Endothelial cell of umbilical vein (primary cell): ENCODE measurements at regions not wholly inside any gene's neighbourhood (a gene's known extent, or its start where the extent isn't known, plus 50 kb on each side); places are given as distances from the start of the nearest gene placed in this dataset.

Experiments
- BruUV-seq: library from RNA; stranded (reverse); fragments of 400-500 nt; replicated peaks from 2 replicates; lab custom pipeline; 2021; lab: Mats Ljungman, UMichigan
- CTCF ChIA-PET: fragments of 300-600, 350-600 bp; sonication (Branson Sonifier 250); formaldehyde crosslinking; loops from one replicate; lab custom pipeline; 2021; ENCODE audit warnings: antibody characterized with exemption, inconsistent platforms; lab: Charles Lee
- POLR2A ChIA-PET: fragments of 300-600, 350-600 bp; sonication (Branson Sonifier 250); formaldehyde crosslinking; loops from one replicate; lab custom pipeline; 2021; ENCODE audit warnings: antibody characterized with exemption, inconsistent platforms; lab: Charles Lee
- DNase-seq: peaks from one replicate; pipeline ENCODE4 v3.0.0-alpha.2; 2011; ENCODE audit warnings: low read depth, low spot score
- FAIRE-seq: peaks from 2 replicates; lab custom pipeline; 2011; peaks lifted over from hg19 to GRCh38; lab: Jason Lieb, UNC
- H2AFZ ChIP-seq: 2 replicates; pipeline ENCODE4 v1.6.0; 2012; ENCODE audit warnings: low read depth, low read length, control low read depth, inconsistent platforms
- H3K27ac ChIP-seq: 2 replicates; pipeline ENCODE4 v1.5.1; 2011; ENCODE audit warnings: low read depth, mild to moderate bottlenecking, control low read depth, low read length, moderate library complexity; ENCODE audit not compliant: insufficient read depth
- H3K27me3 ChIP-seq, 2 experiments: 2 replicates each; pipeline versions ENCODE4 v1.6.0 to v1.6.1; 2011; ENCODE audit warnings: low read length in 2 of 2, mixed read lengths in 1 of 2; ENCODE audit not compliant: control insufficient read depth in 2 of 2, insufficient read depth in 2 of 2
- H3K36me3 ChIP-seq, 2 experiments: 2 replicates in 1 of 2; 3 replicates in 1 of 2; pipeline ENCODE4 v1.5.1; 2011; ENCODE audit warnings: low read length in 2 of 2, mild to moderate bottlenecking in 1 of 2, moderate library complexity in 1 of 2; ENCODE audit not compliant: control insufficient read depth in 2 of 2, insufficient read depth in 2 of 2; ENCODE audit errors: extremely low read depth in 1 of 2
- H3K4me1 ChIP-seq: 3 replicates; pipeline ENCODE4 v1.5.1; 2011; ENCODE audit warnings: mild to moderate bottlenecking, low read length; ENCODE audit not compliant: control insufficient read depth, insufficient read depth; ENCODE audit errors: extremely low read depth
- H3K4me2 ChIP-seq: 2 replicates; pipeline ENCODE4 v1.6.1; 2011; ENCODE audit warnings: low read length, control low read depth, mixed read lengths; ENCODE audit not compliant: insufficient read depth
- H3K4me3 ChIP-seq, 3 experiments: fragments of 200-600 bp in 1 of 3; sonication (generic), shearing (Covaris generic) in 1 of 3; replicated peaks in 1 of 3; 2 replicates each; pipeline ENCODE4 v1.5.1; 2011 to 2016; ENCODE audit warnings: control low read depth in 3 of 3, low read length in 3 of 3, mild to moderate bottlenecking in 2 of 3, inconsistent platforms in 1 of 3, low read depth in 1 of 3, moderate library complexity in 1 of 3; ENCODE audit not compliant: insufficient read depth in 1 of 3
- H3K79me2 ChIP-seq: 2 replicates; pipeline ENCODE4 v1.6.0; 2012; ENCODE audit warnings: low read length, inconsistent platforms; ENCODE audit not compliant: control insufficient read depth, insufficient read depth
- H3K9ac ChIP-seq: replicated peaks from 2 replicates; pipeline ENCODE3; 2011; ENCODE audit warnings: low read length, control low read depth; ENCODE audit not compliant: insufficient read depth; ENCODE audit errors: extremely low read depth
- H3K9me1 ChIP-seq: replicated peaks from 3 replicates; pipeline ENCODE4 v1.6.0; 2011; ENCODE audit warnings: mild to moderate bottlenecking, low read length; ENCODE audit not compliant: control insufficient read depth, insufficient read depth; ENCODE audit errors: extremely low read depth
- H3K9me3 ChIP-seq: replicated peaks from 2 replicates; pipeline ENCODE4 v1.5.1; 2012; ENCODE audit warnings: low read length, inconsistent platforms; ENCODE audit not compliant: control insufficient read depth, insufficient read depth
- H4K20me1 ChIP-seq: replicated peaks from 2 replicates; pipeline ENCODE3; 2011; ENCODE audit warnings: mild to moderate bottlenecking, low read length; ENCODE audit not compliant: control insufficient read depth, insufficient read depth; ENCODE audit errors: extremely low read depth
- EZH2 ChIP-seq: IDR thresholded peaks from 2 replicates; pipeline ENCODE4 v1.6.1; 2012; ENCODE audit warnings: borderline replicate concordance, low read depth, mild to moderate bottlenecking, moderate library complexity, low read length, inconsistent platforms; ENCODE audit not compliant: severe bottlenecking
- FOS ChIP-seq: IDR thresholded peaks from 2 replicates; pipeline ENCODE4 v1.6.1; 2011; ENCODE audit warnings: mild to moderate bottlenecking, low read length, moderate library complexity, borderline replicate concordance; ENCODE audit not compliant: insufficient read depth
- GATA2 ChIP-seq: IDR thresholded peaks from 2 replicates; pipeline ENCODE4 v1.7.0; 2011; ENCODE audit warnings: low read depth, mild to moderate bottlenecking, moderate library complexity, mixed read lengths, low read length; ENCODE audit not compliant: insufficient read length, insufficient read depth
- JUN ChIP-seq: IDR thresholded peaks from 2 replicates; pipeline ENCODE4 v1.6.1; 2011; ENCODE audit warnings: borderline replicate concordance, low read depth; ENCODE audit not compliant: insufficient read length, insufficient read depth
- MAX ChIP-seq: IDR thresholded peaks from 2 replicates; pipeline ENCODE4 v1.6.1; 2011; ENCODE audit not compliant: insufficient read depth, insufficient read length
- MYC ChIP-seq: IDR thresholded peaks from one replicate; pipeline ENCODE4 v1.6.1; 2011; ENCODE audit warnings: mild to moderate bottlenecking, low read depth, low read length
- POLR2A ChIP-seq: IDR thresholded peaks from 2 replicates; pipeline ENCODE4 v1.6.1; 2012; ENCODE audit warnings: low read depth, mild to moderate bottlenecking, control low read depth, low read length
- POLR2AphosphoS5 ChIP-seq: IDR thresholded peaks from 2 replicates; pipeline ENCODE4 v1.6.1; 2012; ENCODE audit warnings: low read depth, mild to moderate bottlenecking, control low read depth, low read length, moderate library complexity; ENCODE audit not compliant: insufficient read depth
- dilution Hi-C: fragments of 300-500 bp; cut with MboI; formaldehyde crosslinking; loops from one replicate; pipeline ENCODE4 v1.15.0; 2019; ENCODE audit warnings: low sequenced_read_pairs; ENCODE audit not compliant: extremely low pct_ligation_motif_present
- intact Hi-C: fragments of 100-400 bp; cut with micrococcal nuclease; formaldehyde crosslinking; loops from one replicate; pipeline ENCODE4 v1.10.0; 2022
- TF ChIP-seq, protein P1 (sequence below), 2 donors: IDR thresholded peaks; 1 replicate in 1 of 2; 2 replicates in 1 of 2; pipeline ENCODE4 v1.5.1; 2011; ENCODE audit warnings: low read length in 2 of 2, mild to moderate bottlenecking in 2 of 2, moderate library complexity in 2 of 2, control low read depth in 1 of 2, inconsistent platforms in 1 of 2, low read depth in 1 of 2; ENCODE audit not compliant: insufficient read depth in 1 of 2; ENCODE audit errors: extremely low read depth in 1 of 2

DNA sequence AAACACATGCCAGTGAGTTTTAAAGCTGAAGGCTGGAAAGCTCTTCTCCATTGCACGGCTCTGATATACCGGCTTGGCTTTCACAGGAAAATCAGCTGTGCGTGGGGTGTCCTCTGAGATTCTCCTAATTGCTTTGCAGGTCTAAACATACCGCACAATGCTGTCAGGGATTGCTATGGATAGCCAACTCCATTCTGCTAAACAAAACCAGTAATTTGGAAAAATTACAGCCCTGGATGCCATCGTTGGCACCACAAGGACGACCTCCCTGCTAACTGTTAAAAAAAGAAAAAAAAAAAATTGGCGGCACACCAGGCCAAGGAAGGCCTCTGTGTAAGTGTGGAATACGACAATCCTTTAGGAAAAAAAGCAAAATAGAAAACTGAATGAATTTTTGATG, 118.6 kb upstream of the ADARB2 start:
- no peak overlapping the region for H2AFZ ChIP-seq
- FAIRE-seq (no peak), DNase-seq (no peak)
- H3K4me3 ChIP-seq = no peak overlapping the region
- dilution Hi-C loops = no loop called here
- no TSS peak for BruUV-seq
- H3K9me3 ChIP-seq = peaks cover 10% of the 10 kb centered on the region
- no peaks in the 10 kb centered on the region for H3K9me1 ChIP-seq
- ChIA-PET POLR2A (no interaction called here), CTCF (no interaction called here)
- no peaks in the 10 kb centered on the region for H4K20me1 ChIP-seq
- no peaks in the 10 kb centered on the region for H3K79me2 ChIP-seq
- H3K27me3 ChIP-seq = no peaks in the 10 kb centered on the region
- H3K27ac ChIP-seq = no peak overlapping the region
- intact Hi-C loops = no loop called here
- H3K4me2 ChIP-seq = no peak overlapping the region
- H3K4me1 ChIP-seq = no peaks in the 10 kb centered on the region
- H3K9ac ChIP-seq = no peak overlapping the region
- no peaks in the 10 kb centered on the region for H3K36me3 ChIP-seq
- TF ChIP-seq POLR2A (no peak), EZH2 (no peak), GATA2 (no peak), POLR2AphosphoS5 (no peak), MAX (no peak), JUN (no peak), FOS (no peak), MYC (no peak)
- TF ChIP-seq, protein P1, sequence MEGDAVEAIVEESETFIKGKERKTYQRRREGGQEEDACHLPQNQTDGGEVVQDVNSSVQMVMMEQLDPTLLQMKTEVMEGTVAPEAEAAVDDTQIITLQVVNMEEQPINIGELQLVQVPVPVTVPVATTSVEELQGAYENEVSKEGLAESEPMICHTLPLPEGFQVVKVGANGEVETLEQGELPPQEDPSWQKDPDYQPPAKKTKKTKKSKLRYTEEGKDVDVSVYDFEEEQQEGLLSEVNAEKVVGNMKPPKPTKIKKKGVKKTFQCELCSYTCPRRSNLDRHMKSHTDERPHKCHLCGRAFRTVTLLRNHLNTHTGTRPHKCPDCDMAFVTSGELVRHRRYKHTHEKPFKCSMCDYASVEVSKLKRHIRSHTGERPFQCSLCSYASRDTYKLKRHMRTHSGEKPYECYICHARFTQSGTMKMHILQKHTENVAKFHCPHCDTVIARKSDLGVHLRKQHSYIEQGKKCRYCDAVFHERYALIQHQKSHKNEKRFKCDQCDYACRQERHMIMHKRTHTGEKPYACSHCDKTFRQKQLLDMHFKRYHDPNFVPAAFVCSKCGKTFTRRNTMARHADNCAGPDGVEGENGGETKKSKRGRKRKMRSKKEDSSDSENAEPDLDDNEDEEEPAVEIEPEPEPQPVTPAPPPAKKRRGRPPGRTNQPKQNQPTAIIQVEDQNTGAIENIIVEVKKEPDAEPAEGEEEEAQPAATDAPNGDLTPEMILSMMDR (IDR thresholded peaks at IDR 0.05; ENCODE audit: extremely low read depth in 1 of 2, insufficient read depth in 1 of 2, low read depth in 1 of 2, low read length in 2 of 2) = no peak
